T-cell (primary cell): ENCODE measurements at regions not wholly inside any gene's neighbourhood (a gene's known extent, or its start where the extent isn't known, plus 50 kb on each side); places are given as distances from the start of the nearest gene placed in this dataset.
"Not testable (repeated sequence)": the region's sequence is repeated elsewhere in the genome, so short reads cannot be mapped to it uniquely, and the experiment has no call there.

Source experiments
- ATAC-seq, 4 experiments: fragments of 200-7000 bp in 3 of 4; fragments of 150-1000 bp in 1 of 4; cut with Tn5 transposase; replicated peaks in 1 of 4; 1 replicate in 3 of 4; 2 replicates in 1 of 4; pipeline ENCODE4 v1.10.0; 2021; ENCODE audit warnings: moderate library complexity in 3 of 4, mild to moderate bottlenecking in 2 of 4, moderate number of reproducible peaks in 1 of 4
- CTCF ChIA-PET, 2 donors: fragments of 300-600 bp; sonication (Branson Sonifier 250); formaldehyde crosslinking; loops; one replicate each; lab custom pipeline; 2022; ENCODE audit warnings: antibody characterized with exemption in 2 of 2; lab: Charles Lee
- POLR2A ChIA-PET, 2 donors: fragments of 300-600 bp; sonication (Branson Sonifier 250); formaldehyde crosslinking; loops; one replicate each; lab custom pipeline; 2022; ENCODE audit warnings: antibody characterized with exemption in 2 of 2; lab: Charles Lee
- DNase-seq, 35 experiments: peaks; one replicate each; pipeline versions ENCODE4 v3.0.0 to v3.0.0-alpha.2; 2013 to 2023
- H3K27ac ChIP-seq: one replicate; pipeline ENCODE4 v1.5.1; 2013; ENCODE audit warnings: low read length
- H3K27me3 ChIP-seq, 2 experiments: replicated peaks in 1 of 2; 1 replicate in 1 of 2; 2 replicates in 1 of 2; pipeline versions ENCODE4 v1.6.1 to v1.7.0; 2013; ENCODE audit warnings: low read length in 1 of 2, mixed read lengths in 1 of 2; ENCODE audit not compliant: control insufficient read depth in 2 of 2, insufficient read depth in 2 of 2; ENCODE audit errors: extremely low read depth in 1 of 2
- H3K36me3 ChIP-seq, 2 donors: 1 replicate in 1 of 2; 2 replicates in 1 of 2; pipeline versions ENCODE4 v1.6.1 to v1.7.0; 2013; ENCODE audit warnings: low read length in 1 of 2; ENCODE audit not compliant: control insufficient read depth in 2 of 2, insufficient read depth in 1 of 2; ENCODE audit errors: extremely low read depth in 1 of 2
- H3K4me1 ChIP-seq, 2 experiments: 1 replicate in 1 of 2; 2 replicates in 1 of 2; pipeline versions ENCODE4 v1.6.1 to v1.7.0; 2013; ENCODE audit warnings: low read length in 2 of 2, mixed read lengths in 1 of 2; ENCODE audit not compliant: insufficient read depth in 2 of 2, control insufficient read depth in 1 of 2; ENCODE audit errors: extremely low read depth in 1 of 2
- H3K4me3 ChIP-seq, 2 donors: 1 replicate in 1 of 2; 2 replicates in 1 of 2; pipeline versions ENCODE4 v1.5.1 to v1.7.0; 2013; ENCODE audit warnings: mild to moderate bottlenecking in 2 of 2, low read length in 1 of 2, moderate library complexity in 1 of 2; ENCODE audit not compliant: control insufficient read depth in 1 of 2; ENCODE audit errors: extremely low read depth in 1 of 2
- H3K9me3 ChIP-seq: 2 replicates; pipeline ENCODE4 v1.7.0; 2013
- H3K27ac Mint-ChIP-seq, 2 donors: one replicate each; pipeline ENCODE4 v1.8.0; 2020 to 2021; ENCODE audit warnings: mild to moderate bottlenecking in 2 of 2, mixed read lengths in 2 of 2
- H3K27me3 Mint-ChIP-seq, 2 donors: one replicate each; pipeline ENCODE4 v1.8.0; 2021 to 2022; ENCODE audit warnings: mixed read lengths in 2 of 2
- H3K36me3 Mint-ChIP-seq: one replicate; pipeline ENCODE4 v1.8.0; 2021; ENCODE audit warnings: mixed read lengths
- H3K4me1 Mint-ChIP-seq, 3 donors: one replicate each; pipeline ENCODE4 v1.8.0; 2020 to 2022; ENCODE audit warnings: mixed read lengths in 3 of 3, mild to moderate bottlenecking in 1 of 3
- H3K4me3 Mint-ChIP-seq, 3 donors: one replicate each; pipeline ENCODE4 v1.8.0; 2020 to 2022; ENCODE audit warnings: mild to moderate bottlenecking in 3 of 3, mixed read lengths in 3 of 3, moderate library complexity in 3 of 3
- H3K9me3 Mint-ChIP-seq, 3 donors: one replicate each; pipeline ENCODE4 v1.8.0; 2020 to 2022; ENCODE audit warnings: mixed read lengths in 3 of 3
- WGBS: methylation state at CpG from one replicate; pipeline ENCODE4 v1.1.5; 2013; ENCODE audit warnings: missing lambda C conversion rate; ENCODE audit not compliant: insufficient coverage; 5-methylcytosine and 5-hydroxymethylcytosine counted together

GRCh38 chr7:79512261-79512660, 58.8 kb upstream of the MAGI2 start:
- Histone ChIP-seq H3K9me3 (no peaks in the 10 kb centered on the region), H3K4me1 (no peaks in the 10 kb centered on the region), H3K27ac (no peak overlapping the region), H3K4me3 (no peak overlapping the region), H3K36me3 (no peaks in the 10 kb centered on the region), H3K27me3 (no peaks in the 10 kb centered on the region)
- 100% methylated on average over 1 of the region's 3 CpGs for WGBS
- CTCF ChIA-PET = no interaction called here
- DNase-seq (no peak), ATAC-seq (no peak)
- Mint-ChIP-seq H3K4me3 (no peak overlapping the region), H3K9me3 (peaks cover 0 to 7% (median 3%) of the 10 kb centered on the region in 3 donors), H3K27ac (no peak overlapping the region), H3K27me3 (peaks cover 0 to 3% of the 10 kb centered on the region in 2 donors), H3K36me3 (no peaks in the 10 kb centered on the region), H3K4me1 (no peaks in the 10 kb centered on the region)
- POLR2A ChIA-PET = no interaction called here

GRCh38 chr7:79511056-79511455, 57.6 kb upstream of the MAGI2 start:
- H3K4me3 ChIP-seq, H3K36me3 Mint-ChIP-seq, POLR2A ChIA-PET, H3K4me1 Mint-ChIP-seq, H3K4me1 ChIP-seq, CTCF ChIA-PET, H3K27me3 ChIP-seq, H3K36me3 ChIP-seq, H3K9me3 ChIP-seq, DNase-seq, H3K4me3 Mint-ChIP-seq, ATAC-seq, H3K27me3 Mint-ChIP-seq, H3K9me3 Mint-ChIP-seq, H3K27ac ChIP-seq, H3K27ac Mint-ChIP-seq: not testable (repeated sequence)
- WGBS = no CpG with 5 or more reads among the region's 1 CpG

- no peaks in the 10 kb centered on the region for H3K4me1 ChIP-seq
- no peaks in the 10 kb centered on the region for H3K36me3 ChIP-seq
- ATAC-seq (no peak), DNase-seq (no peak)
- no peak overlapping the region for H3K27ac ChIP-seq
- H3K9me3 ChIP-seq = no peaks in the 10 kb centered on the region
- H3K27ac Mint-ChIP-seq = no peak overlapping the region
- no peaks in the 10 kb centered on the region for H3K36me3 Mint-ChIP-seq
- CTCF ChIA-PET = no interaction called here
- POLR2A ChIA-PET = no interaction called here
- no CpG with 5 or more reads among the region's 6 CpGs for WGBS
- peaks cover 0 to 8% (median 3%) of the 10 kb centered on the region in 3 donors for H3K9me3 Mint-ChIP-seq
- no peak overlapping the region for H3K4me3 Mint-ChIP-seq
- H3K27me3 Mint-ChIP-seq = peaks cover 0 to 3% of the 10 kb centered on the region in 2 donors
- H3K4me1 Mint-ChIP-seq = no peaks in the 10 kb centered on the region
- H3K27me3 ChIP-seq = no peaks in the 10 kb centered on the region
- H3K4me3 ChIP-seq = no peak overlapping the region
These were observed 53.7 kb upstream of the MAGI2 start for GRCh38 chr7:79507131-79507530.

- Mint-ChIP-seq H3K4me1 (no peaks in the 10 kb centered on the region), H3K9me3 (peaks cover 0 to 8% (median 3%) of the 10 kb centered on the region in 3 donors)
- POLR2A ChIA-PET = no interaction called here
These were observed 53.0 kb upstream of the MAGI2 start for GRCh38 chr7:79506481-79506880.

GRCh38 chr7:79504607-79505389, 51.3 kb upstream of the MAGI2 start:
- no peak for ATAC-seq
- Mint-ChIP-seq H3K36me3 (no peaks in the 10 kb centered on the region), H3K9me3 (peaks cover 0 to 4% (median 0%) of the 10 kb centered on the region in 3 donors), H3K4me3 (no peak overlapping the region), H3K27me3 (no peaks in the 10 kb centered on the region), H3K27ac (no peak overlapping the region), H3K4me1 (no peaks in the 10 kb centered on the region)
- no peaks in the 10 kb centered on the region for H3K36me3 ChIP-seq
- ChIA-PET CTCF (no interaction called here), POLR2A (no interaction called here)
- no peak overlapping the region for H3K27ac ChIP-seq
- no peaks in the 10 kb centered on the region for H3K27me3 ChIP-seq
- no peak for DNase-seq
- no peak overlapping the region for H3K4me3 ChIP-seq
- 83% methylated on average over 1 of the region's 9 CpGs for WGBS
- no peaks in the 10 kb centered on the region for H3K9me3 ChIP-seq
- no peaks in the 10 kb centered on the region for H3K4me1 ChIP-seq

More at GRCh38 chr7:79506481-79506880, 53.0 kb upstream of the MAGI2 start:
- no peaks in the 10 kb centered on the region for H3K36me3 ChIP-seq
- Mint-ChIP-seq H3K4me3 (no peak overlapping the region), H3K27ac (no peak overlapping the region), H3K36me3 (no peaks in the 10 kb centered on the region), H3K27me3 (peaks cover 0 to 3% of the 10 kb centered on the region in 2 donors)
- CTCF ChIA-PET = no interaction called here
- no peaks in the 10 kb centered on the region for H3K4me1 ChIP-seq
- WGBS = 83% methylated on average over 1 of the region's 2 CpGs
- H3K27ac ChIP-seq = no peak overlapping the region
- H3K9me3 ChIP-seq = no peaks in the 10 kb centered on the region
- ATAC-seq = no peak
- no peak for DNase-seq
- no peaks in the 10 kb centered on the region for H3K27me3 ChIP-seq
- no peak overlapping the region for H3K4me3 ChIP-seq
